Endodermal cell (in vitro differentiated cells): ENCODE measurements at regions not wholly inside any gene's neighbourhood (a gene's known extent, or its start where the extent isn't known, plus 50 kb on each side); places are given as distances from the start of the nearest gene placed in this dataset.

Experiments used
- DNase-seq: peaks from one replicate; pipeline ENCODE4 v3.0.0-alpha.2; 2017
- H3K27ac ChIP-seq: 2 replicates; pipeline ENCODE4 v1.5.1; 2013; ENCODE audit warnings: mild to moderate bottlenecking, low read depth, low read length, moderate library complexity
- H3K27me3 ChIP-seq: 2 replicates; pipeline ENCODE4 v1.6.1; 2013; ENCODE audit warnings: mild to moderate bottlenecking, low read length, moderate library complexity; ENCODE audit not compliant: insufficient read depth, control insufficient read depth, poor library complexity, severe bottlenecking
- H3K36me3 ChIP-seq: 2 replicates; pipeline ENCODE4 v1.7.0; 2013; ENCODE audit warnings: mild to moderate bottlenecking, low read length, moderate library complexity; ENCODE audit not compliant: control insufficient read depth, insufficient read depth
- H3K4me1 ChIP-seq: one replicate; pipeline ENCODE4 v1.7.0; 2013; ENCODE audit warnings: low read length; ENCODE audit not compliant: control insufficient read depth, insufficient read depth
- H3K4me3 ChIP-seq: 2 replicates; pipeline ENCODE4 v1.5.1; 2013; ENCODE audit warnings: mild to moderate bottlenecking, low read length, moderate library complexity
- H3K9ac ChIP-seq: 2 replicates; pipeline ENCODE4 v1.6.1; 2013; ENCODE audit warnings: mild to moderate bottlenecking, low read length, moderate library complexity; ENCODE audit not compliant: poor library complexity, severe bottlenecking; ENCODE audit errors: extremely low read depth
- H3K9me3 ChIP-seq: 2 replicates; pipeline ENCODE4 v1.6.1; 2013; ENCODE audit warnings: mild to moderate bottlenecking, low read length, moderate library complexity; ENCODE audit not compliant: control insufficient read depth
- H3K27ac Mint-ChIP-seq: 2 replicates; pipeline ENCODE4 v1.8.0; 2020; ENCODE audit warnings: mixed read lengths
- H3K27me3 Mint-ChIP-seq: 2 replicates; pipeline ENCODE4 v1.8.0; 2021; ENCODE audit warnings: mild to moderate bottlenecking, mixed read lengths; ENCODE audit not compliant: insufficient read depth
- H3K36me3 Mint-ChIP-seq: 2 replicates; pipeline ENCODE4 v1.8.0; 2020; ENCODE audit warnings: low read depth, mixed read lengths
- H3K4me1 Mint-ChIP-seq: 2 replicates; pipeline ENCODE4 v1.8.0; 2020; ENCODE audit warnings: mixed read lengths
- H3K4me3 Mint-ChIP-seq: 2 replicates; pipeline ENCODE4 v1.8.0; 2020; ENCODE audit warnings: mild to moderate bottlenecking, moderate library complexity, mixed read lengths
- H3K9me3 Mint-ChIP-seq: 2 replicates; pipeline ENCODE4 v1.8.0; 2020; ENCODE audit warnings: mild to moderate bottlenecking, mixed read lengths
- WGBS, 2 experiments: methylation state at CpG; one replicate each; pipeline versions ENCODE4 v1.1.5 to v1.1.7; 2013; ENCODE audit warnings: missing lambda C conversion rate in 2 of 2, mixed read lengths in 1 of 2; ENCODE audit not compliant: insufficient coverage in 1 of 2, insufficient read length in 1 of 2; 5-methylcytosine and 5-hydroxymethylcytosine counted together
- TF ChIP-seq, protein P1 (sequence below): fragments of 200-600 bp; sonication (generic); conservative IDR thresholded peaks from 2 replicates; pipeline ENCODE4 v1.5.0; 2021; ENCODE audit warnings: antibody characterized with exemption, mild to moderate bottlenecking

- no peak overlapping the region for H3K4me3 Mint-ChIP-seq
- Histone ChIP-seq H3K4me3 (no peak overlapping the region), H3K4me1 (no peaks in the 10 kb centered on the region), H3K27me3 (no peaks in the 10 kb centered on the region), H3K36me3 (no peaks in the 10 kb centered on the region), H3K27ac (no peak overlapping the region), H3K9me3 (no peaks in the 10 kb centered on the region), H3K9ac (no peak overlapping the region)
- H3K36me3 Mint-ChIP-seq: no peaks in the 10 kb centered on the region
- peaks cover 11% of the 10 kb centered on the region for H3K4me1 Mint-ChIP-seq
- no peak for DNase-seq
- H3K27ac Mint-ChIP-seq: no peak overlapping the region
- 91% methylated on average over 3 of the region's 3 CpGs; no CpG with 5 or more reads in 1 of the 2 experiments for WGBS, 2 experiments
- no peaks in the 10 kb centered on the region for H3K27me3 Mint-ChIP-seq
- TF ChIP-seq, protein P1, sequence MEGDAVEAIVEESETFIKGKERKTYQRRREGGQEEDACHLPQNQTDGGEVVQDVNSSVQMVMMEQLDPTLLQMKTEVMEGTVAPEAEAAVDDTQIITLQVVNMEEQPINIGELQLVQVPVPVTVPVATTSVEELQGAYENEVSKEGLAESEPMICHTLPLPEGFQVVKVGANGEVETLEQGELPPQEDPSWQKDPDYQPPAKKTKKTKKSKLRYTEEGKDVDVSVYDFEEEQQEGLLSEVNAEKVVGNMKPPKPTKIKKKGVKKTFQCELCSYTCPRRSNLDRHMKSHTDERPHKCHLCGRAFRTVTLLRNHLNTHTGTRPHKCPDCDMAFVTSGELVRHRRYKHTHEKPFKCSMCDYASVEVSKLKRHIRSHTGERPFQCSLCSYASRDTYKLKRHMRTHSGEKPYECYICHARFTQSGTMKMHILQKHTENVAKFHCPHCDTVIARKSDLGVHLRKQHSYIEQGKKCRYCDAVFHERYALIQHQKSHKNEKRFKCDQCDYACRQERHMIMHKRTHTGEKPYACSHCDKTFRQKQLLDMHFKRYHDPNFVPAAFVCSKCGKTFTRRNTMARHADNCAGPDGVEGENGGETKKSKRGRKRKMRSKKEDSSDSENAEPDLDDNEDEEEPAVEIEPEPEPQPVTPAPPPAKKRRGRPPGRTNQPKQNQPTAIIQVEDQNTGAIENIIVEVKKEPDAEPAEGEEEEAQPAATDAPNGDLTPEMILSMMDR: no peak
- no peaks in the 10 kb centered on the region for H3K9me3 Mint-ChIP-seq
These were observed 673.6 kb upstream of the INTU start for GRCh38 chr4:126959056-126959745.

- Histone ChIP-seq H3K4me1 (no peaks in the 10 kb centered on the region), H3K4me3 (no peak overlapping the region), H3K36me3 (no peaks in the 10 kb centered on the region), H3K27ac (no peak overlapping the region), H3K27me3 (no peaks in the 10 kb centered on the region), H3K9me3 (no peaks in the 10 kb centered on the region), H3K9ac (no peak overlapping the region)
- DNase-seq: no peak
- H3K27ac Mint-ChIP-seq: no peak overlapping the region
- H3K9me3 Mint-ChIP-seq: no peaks in the 10 kb centered on the region
- H3K27me3 Mint-ChIP-seq: no peaks in the 10 kb centered on the region
- H3K36me3 Mint-ChIP-seq: no peaks in the 10 kb centered on the region
- TF ChIP-seq, protein P1: no peak
- H3K4me1 Mint-ChIP-seq: peaks cover 5% of the 10 kb centered on the region
- no peak overlapping the region for H3K4me3 Mint-ChIP-seq
These were observed 672.0 kb upstream of the INTU start for GRCh38 chr4:126960760-126961159.

GRCh38 chr4:126961661-126962060 lies 671.1 kb upstream of the INTU start:
- H3K9me3 ChIP-seq: no peaks in the 10 kb centered on the region
- TF ChIP-seq, protein P1: no peak
- no peak overlapping the region for H3K27ac ChIP-seq
- no peaks in the 10 kb centered on the region for H3K36me3 ChIP-seq
- H3K27me3 ChIP-seq: no peaks in the 10 kb centered on the region
- no peaks in the 10 kb centered on the region for H3K4me1 ChIP-seq
- Mint-ChIP-seq H3K36me3 (no peaks in the 10 kb centered on the region), H3K9me3 (no peaks in the 10 kb centered on the region), H3K4me3 (no peak overlapping the region), H3K4me1 (peaks cover 5% of the 10 kb centered on the region), H3K27me3 (no peaks in the 10 kb centered on the region), H3K27ac (no peak overlapping the region)
- DNase-seq: no peak
- H3K9ac ChIP-seq: no peak overlapping the region
- 88 to 100% methylated on average over 1 of the region's 1 CpG for WGBS, 2 experiments
- no peak overlapping the region for H3K4me3 ChIP-seq
